ENCODE measurements at regions not wholly inside any gene's neighbourhood (a gene's known extent, or its start where the extent isn't known, plus 50 kb on each side); places are given as distances from the start of the nearest gene placed in this dataset.

DNA sequence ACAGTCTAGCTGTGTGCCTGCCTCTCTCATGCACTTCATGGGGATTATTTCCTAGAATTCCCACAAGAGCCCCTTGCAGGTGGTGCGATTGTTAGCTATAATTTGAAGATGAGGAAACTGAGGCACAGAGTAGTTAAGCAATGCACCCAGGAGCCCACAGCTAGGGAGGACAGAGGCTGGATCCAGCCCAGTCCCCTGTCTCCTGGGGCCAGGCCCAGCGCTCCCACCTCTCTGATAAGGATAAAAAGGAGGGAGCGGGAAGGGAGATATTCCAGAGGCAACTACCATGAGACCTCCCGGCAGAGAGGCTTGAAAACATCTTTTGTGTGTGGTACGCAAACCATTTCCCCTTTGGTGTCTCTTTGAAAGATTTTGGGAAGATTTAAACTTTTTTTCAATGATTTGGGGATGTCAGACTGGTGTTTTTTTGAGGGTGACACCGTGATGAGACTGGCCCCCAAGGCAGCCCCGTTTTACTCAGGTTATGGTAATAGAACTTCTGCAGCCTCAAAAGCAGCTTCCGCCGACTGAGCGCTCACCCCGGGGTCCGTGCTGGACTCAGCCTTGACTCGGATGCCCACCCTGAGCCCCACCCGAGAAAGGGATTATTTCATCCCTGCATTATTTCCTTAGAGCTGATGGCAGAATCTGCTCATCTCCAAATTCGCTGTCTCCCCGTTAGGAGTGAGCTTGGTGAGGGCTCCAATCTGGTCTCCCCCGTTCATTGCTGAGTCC, 144.7 kb upstream of the IER5L start:
- no peak for DNase-seq

GRCh38 chr9:129322022-129322621, 144.1 kb upstream of the IER5L start:
- no peak for DNase-seq

- DNase-seq = no peak
Measured at GRCh38 chr9:129321286-129322021, 143.4 kb upstream of the IER5L start.

- peak; percentile 85 for DNase-seq
Measured at GRCh38 chr9:129320575-129321285, 142.7 kb upstream of the IER5L start.

DNA sequence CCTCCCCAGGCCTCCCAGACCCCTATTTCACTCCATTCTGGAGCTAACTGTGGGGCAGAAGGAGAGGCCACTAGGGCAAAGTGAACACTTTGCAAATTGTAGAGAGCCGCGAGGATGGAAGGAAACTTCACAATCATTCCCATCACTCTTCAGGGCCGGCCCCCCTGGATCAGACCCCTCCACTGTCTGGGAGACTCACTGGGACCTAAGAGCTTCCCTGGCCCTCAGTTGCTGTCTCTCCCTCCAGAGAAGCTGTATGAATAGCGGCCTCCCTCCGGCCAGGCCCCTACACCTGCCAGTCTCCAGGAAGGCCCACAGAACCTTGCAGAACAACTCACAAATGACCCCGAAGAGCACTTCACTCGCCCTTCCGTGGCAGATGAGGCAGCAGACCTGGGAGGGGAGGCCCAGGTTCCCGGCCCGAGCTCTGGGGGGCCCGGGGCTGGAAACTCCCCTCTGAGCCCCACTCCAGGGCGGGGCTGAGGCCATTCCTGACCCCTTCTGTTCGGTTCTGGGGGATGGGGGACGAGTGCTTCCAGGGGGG, 141.9 kb upstream of the IER5L start:
- DNase-seq = peak; percentile 58

GRCh38 chr9:129319076-129319937, 141.2 kb upstream of the IER5L start:
- DNase-seq = no peak

DNA sequence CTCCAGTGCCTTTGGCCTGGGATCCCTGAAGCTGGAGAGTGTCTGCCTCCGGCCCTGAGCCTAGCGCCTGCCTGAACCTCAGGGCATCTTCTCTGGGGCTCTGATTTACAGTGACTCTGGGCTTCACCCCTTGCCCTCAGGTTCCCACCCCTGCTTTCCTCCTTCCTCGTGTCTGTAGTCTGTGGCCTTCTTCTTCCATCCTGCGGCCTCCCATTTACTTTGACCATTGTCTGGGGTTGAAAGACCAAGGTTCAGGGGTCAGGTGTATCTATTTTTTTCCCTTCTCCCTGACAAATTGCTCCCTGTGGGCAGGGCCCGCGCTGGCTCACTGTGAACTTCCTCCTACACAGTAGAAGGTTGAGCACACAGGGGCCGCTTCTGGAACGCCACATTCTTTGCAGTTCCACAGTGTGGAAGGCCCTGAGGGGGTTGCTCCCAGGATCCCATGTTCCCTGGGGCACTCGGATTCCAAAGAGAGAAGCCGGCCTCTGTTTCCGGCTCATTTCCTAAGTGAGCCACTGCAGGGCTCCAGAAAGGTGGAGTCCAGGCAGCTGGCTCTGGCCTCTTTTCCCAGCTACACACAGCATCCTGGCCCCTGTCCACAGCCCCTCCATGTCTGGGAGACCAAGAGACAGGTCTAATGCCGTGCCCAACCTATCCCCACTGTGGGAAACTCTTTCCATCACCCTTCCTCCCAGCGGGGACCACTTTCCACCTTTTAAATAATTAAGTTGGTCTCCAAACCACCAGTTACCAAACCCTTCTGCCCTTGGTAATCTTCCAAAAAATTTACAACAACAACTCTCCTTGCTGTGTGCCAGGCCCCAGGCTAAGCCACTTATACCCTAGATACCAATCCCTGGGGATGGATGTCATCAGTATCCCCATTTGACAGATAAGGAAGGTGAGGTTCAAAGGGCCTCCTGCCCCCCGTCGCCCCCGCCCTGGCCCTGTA, 140.3 kb upstream of the IER5L start:
- peak; percentile 33 for DNase-seq

GRCh38 chr9:129317179-129318011, 139.3 kb upstream of the IER5L start:
- no peak for DNase-seq

GRCh38 chr9:129316281-129317030, 138.4 kb upstream of the IER5L start:
- no peak for DNase-seq

DNA sequence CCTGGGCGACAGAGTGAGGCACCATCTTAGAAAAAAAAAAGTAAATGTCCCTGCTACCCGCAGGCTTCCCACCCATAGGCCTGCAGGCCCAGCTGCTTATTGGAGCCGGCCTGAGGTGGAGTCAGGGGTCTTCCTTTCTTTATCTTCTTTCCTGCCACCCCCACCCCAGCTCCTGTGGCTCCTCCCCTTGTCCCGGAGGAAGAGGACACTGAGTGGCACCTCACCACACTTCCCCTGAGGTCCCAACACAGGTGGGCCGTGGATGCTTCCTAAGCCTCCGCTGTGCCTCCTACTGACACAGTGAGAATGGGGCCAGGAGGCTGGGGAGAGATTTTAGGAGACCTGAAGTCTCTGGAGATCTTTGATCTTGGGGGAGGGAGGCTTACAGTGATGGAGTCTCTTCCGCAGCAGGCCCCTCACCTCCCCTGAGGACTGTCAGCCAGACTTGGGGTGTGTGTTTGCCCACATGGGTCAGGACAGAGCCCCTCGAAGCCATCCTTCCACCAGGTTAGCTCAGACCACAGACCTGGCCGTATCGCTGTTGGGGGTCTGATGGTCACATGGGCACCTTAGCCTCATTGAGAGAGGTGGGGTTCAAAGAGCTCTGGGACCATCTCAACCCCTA, 135.4 kb upstream of the IER5L start:
- no peak for DNase-seq

DNA sequence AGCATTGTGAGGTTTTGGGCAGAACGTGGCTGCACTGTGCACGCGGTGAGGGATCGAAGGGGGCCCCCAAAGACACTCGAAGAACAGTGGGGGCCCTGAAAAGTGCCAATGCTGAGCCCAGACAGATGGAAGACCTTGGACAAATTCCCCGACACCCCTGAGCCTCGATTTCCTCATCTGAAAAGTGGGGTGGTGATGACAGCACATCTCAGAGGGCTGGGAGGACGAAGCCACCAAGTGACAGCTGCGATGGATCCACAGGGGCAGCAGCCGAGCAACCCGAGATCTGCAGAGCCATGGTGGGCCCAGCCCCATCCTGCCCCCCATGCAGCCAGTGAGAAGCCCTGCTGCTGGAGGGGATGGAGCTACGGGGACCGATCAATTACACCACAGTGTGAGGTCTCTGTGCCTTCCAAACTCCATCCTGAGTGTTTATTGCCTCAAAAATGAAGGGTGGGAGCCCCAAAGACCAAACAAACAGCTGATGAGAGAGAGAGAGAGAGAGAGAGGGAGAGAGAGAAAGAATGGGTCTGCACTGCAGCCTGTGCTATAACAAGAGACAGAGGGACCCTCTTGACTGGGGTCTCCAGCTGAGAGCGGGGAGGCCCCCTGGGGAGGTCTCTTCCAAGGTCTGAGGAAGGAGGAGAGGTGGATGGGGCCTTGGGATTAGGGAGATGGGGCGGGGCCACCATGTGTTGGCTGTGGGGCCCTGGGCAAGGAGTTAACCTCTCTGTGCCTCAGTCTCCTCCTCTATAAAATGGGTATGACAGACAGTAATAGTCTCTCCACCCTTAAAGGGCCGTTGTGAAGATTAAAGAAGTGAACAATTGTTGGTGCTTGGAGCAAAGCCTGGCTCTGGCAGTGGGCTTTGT, 134.4 kb upstream of the IER5L start:
- DNase-seq = no peak

DNA sequence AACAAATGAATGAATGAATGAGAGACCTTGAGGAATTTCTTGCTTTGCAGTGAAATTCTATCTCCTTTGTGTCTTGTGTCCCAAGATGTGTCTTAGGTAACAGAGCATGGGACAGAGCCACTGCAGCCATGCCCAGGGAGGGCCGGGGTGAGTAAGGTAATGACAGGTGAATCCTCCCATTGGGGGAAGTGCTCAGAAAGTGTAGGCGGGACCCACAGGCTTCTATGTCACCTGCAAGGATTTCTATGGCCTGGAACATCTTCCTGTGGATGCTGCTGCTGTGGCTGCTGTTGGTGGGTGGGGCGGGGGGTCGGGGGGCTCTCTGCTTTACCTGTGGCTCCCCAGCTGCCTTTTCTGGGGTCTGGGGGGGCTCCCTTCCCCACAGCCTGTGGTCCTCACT, 133.6 kb upstream of the IER5L start:
- no peak for DNase-seq

GRCh38 chr9:129310666-129311350, 132.7 kb upstream of the IER5L start:
- no peak for DNase-seq

DNA sequence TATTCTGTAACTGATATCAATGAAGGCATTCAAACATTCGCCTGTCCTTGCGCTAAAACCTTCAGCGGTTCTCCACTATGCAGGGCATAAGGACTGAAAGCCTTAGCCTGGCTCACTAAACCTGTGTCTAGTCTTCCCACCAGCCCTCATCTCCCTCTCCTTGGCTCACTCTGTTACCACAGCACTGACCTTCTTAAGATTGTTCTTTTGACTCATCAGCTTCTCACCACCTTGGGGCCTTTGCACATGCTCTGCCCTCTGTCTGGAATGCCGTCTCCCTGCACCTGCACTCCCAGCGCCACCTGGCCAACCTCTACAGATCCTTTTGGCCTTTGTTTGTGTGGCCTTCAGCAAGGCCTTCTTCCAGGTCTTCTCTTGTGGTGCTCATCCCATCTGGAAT, 131.8 kb upstream of the IER5L start:
- no peak for DNase-seq

DNA sequence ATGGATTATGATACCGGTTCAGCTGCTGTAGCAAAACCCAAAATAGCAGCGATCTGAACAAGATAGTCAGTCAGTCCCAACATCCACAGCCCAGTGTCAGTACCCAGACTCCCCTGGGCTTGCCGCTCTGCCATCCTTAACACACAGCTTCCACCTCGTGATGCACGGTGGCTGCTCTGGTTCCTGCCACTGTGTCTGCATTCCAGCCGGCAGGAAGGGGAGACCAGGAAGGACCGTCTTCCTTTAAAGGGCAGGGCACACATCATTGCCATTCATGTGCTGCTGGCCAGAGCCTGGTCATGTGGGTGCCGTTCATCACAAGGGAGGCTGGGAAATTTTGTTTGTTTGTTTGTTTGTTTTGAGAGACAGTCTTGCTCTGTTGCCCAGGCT, 131.0 kb upstream of the IER5L start:
- no peak for DNase-seq

DNA sequence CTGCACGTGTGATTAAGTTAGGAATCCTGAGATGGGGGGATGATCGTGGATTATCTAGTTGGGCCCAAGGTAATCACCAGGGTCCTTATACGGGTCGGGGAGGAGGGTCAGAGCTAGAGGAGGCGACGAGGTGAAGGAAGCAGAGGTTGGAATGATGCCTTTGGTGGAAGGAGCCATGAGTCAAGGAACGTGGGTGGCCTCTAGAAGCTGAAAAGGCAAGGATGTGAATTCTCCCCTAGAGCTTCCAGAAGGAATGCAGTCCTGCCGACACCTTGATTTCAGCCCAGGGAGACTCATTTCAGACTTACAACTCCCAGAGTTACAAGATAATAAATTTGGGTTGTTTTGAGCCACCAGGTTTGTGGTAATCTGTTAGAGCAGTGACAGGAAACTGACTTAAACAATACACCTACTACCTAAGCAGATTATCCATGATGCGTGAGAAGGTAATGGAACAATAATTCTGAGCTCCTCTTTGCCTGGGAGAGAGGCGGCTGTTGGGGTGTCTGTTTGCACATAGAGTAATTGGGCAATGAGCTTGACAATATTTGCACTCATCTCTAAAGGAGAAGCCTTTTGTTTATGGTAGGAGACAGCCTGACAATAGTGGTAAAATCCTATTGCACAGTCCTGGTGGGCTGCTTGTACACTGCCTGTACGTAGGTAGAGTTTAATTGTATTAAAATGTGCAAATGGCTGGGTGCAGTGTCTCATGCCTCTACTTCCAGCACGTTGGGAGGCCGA, 129.3 kb upstream of the IER5L start:
- DNase-seq = no peak

Data from DMS79 (cell line).